ENCODE measurements at regions not wholly inside any gene's neighbourhood (a gene's known extent, or its start where the extent isn't known, plus 50 kb on each side); places are given as distances from the start of the nearest gene placed in this dataset.

- TF ChIP-seq YY1 (IDR thresholded peaks at IDR 0.05; ENCODE audit: borderline replicate concordance in 1 of 3, control insufficient read depth in 1 of 3, extremely low read depth in 1 of 3, insufficient read depth in 3 of 3, insufficient read length in 1 of 3, insufficient replicate concordance in 2 of 3, low read depth in 1 of 3, low read length in 2 of 3) (no peak), CTCF (IDR thresholded peaks at IDR 0.05 in 2 of 3, conservative IDR thresholded peaks at IDR 0.05 in 1 of 3; ENCODE audit: insufficient read depth in 2 of 3, low read depth in 1 of 3, low read length in 3 of 3) (no peak), CEBPB (tag; IDR thresholded peaks at IDR 0.05) (no peak), CSDE1 (IDR thresholded peaks at IDR 0.05) (no peak)
- TF ChIP-seq, protein P1, sequence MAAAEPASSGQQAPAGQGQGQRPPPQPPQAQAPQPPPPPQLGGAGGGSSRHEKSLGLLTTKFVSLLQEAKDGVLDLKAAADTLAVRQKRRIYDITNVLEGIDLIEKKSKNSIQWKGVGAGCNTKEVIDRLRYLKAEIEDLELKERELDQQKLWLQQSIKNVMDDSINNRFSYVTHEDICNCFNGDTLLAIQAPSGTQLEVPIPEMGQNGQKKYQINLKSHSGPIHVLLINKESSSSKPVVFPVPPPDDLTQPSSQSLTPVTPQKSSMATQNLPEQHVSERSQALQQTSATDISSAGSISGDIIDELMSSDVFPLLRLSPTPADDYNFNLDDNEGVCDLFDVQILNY (CRISPR knock-in tag; IDR thresholded peaks at IDR 0.05) = no peak
- TF ChIP-seq, protein P2, sequence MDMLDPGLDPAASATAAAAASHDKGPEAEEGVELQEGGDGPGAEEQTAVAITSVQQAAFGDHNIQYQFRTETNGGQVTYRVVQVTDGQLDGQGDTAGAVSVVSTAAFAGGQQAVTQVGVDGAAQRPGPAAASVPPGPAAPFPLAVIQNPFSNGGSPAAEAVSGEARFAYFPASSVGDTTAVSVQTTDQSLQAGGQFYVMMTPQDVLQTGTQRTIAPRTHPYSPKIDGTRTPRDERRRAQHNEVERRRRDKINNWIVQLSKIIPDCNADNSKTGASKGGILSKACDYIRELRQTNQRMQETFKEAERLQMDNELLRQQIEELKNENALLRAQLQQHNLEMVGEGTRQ (CRISPR knock-in tag; IDR thresholded peaks at IDR 0.05) = no peak
Measured at GRCh38 chr7:125599387-125599786, 669.8 kb upstream of the POT1 start.
